H1 (cell line): ENCODE measurements at regions not wholly inside any gene's neighbourhood (a gene's known extent, or its start where the extent isn't known, plus 50 kb on each side); places are given as distances from the start of the nearest gene placed in this dataset.

Experiments
- CTCF ChIA-PET: fragments of 300-600 bp; sonication (Branson Sonifier 250); formaldehyde crosslinking; loops from one replicate; lab custom pipeline; 2021; ENCODE audit not compliant: partially characterized antibody; lab: Charles Lee
- POLR2A ChIA-PET: fragments of 300-600 bp; sonication (Branson Sonifier 250); formaldehyde crosslinking; loops from one replicate; lab custom pipeline; 2021; ENCODE audit warnings: inconsistent platforms; ENCODE audit not compliant: partially characterized antibody; lab: Charles Lee
- DNase-seq, 2 experiments: peaks; one replicate each; pipeline versions ENCODE4 v3.0.0 to v3.0.0-alpha.2; 2010 to 2022; ENCODE audit warnings: low spot score in 2 of 2, low read depth in 1 of 2, mixed read lengths in 1 of 2
- FAIRE-seq: peaks from 2 replicates; lab custom pipeline; 2011; peaks lifted over from hg19 to GRCh38; lab: Jason Lieb, UNC
- H2AFZ ChIP-seq: 2 replicates; pipeline ENCODE4 v1.8.1; 2012; ENCODE audit warnings: low read length, inconsistent platforms
- H2AK5ac ChIP-seq: 2 replicates; pipeline ENCODE4 v1.6.1; 2013; ENCODE audit warnings: low read depth, low read length
- H2BK120ac ChIP-seq: replicated peaks from 2 replicates; pipeline ENCODE3; 2013; ENCODE audit warnings: low read depth, low read length, inconsistent platforms
- H2BK12ac ChIP-seq: 2 replicates; pipeline ENCODE4 v1.6.1; 2013; ENCODE audit warnings: low read depth, low read length
- H2BK15ac ChIP-seq: 2 replicates; pipeline ENCODE4 v1.6.1; 2013; ENCODE audit warnings: low read length
- H2BK20ac ChIP-seq: 2 replicates; pipeline ENCODE4 v1.6.1; 2013; ENCODE audit warnings: low read length
- H2BK5ac ChIP-seq: 2 replicates; pipeline ENCODE4 v1.6.1; 2013; ENCODE audit warnings: low read depth, low read length
- H3K14ac ChIP-seq: 2 replicates; pipeline ENCODE4 v1.6.1; 2013; ENCODE audit warnings: inconsistent platforms; ENCODE audit not compliant: insufficient read length
- H3K18ac ChIP-seq: 2 replicates; pipeline ENCODE4 v1.6.1; 2013; ENCODE audit warnings: low read length; ENCODE audit errors: extremely low read depth
- H3K23ac ChIP-seq: 2 replicates; pipeline ENCODE4 v1.6.1; 2013; ENCODE audit warnings: inconsistent platforms; ENCODE audit not compliant: insufficient read length
- H3K23me2 ChIP-seq: 2 replicates; pipeline ENCODE4 v1.6.1; 2013; ENCODE audit warnings: low read depth, low read length
- H3K27ac ChIP-seq: 2 replicates; pipeline ENCODE4 v1.6.1; 2011; ENCODE audit warnings: low read depth, low read length, inconsistent platforms
- H3K27me3 ChIP-seq, 4 experiments: replicated peaks in 1 of 4; 1 replicate in 1 of 4; 2 replicates in 3 of 4; pipeline versions ENCODE4 v1.6.1 to v1.8.1; 2011 to 2013; ENCODE audit warnings: low read length in 3 of 4, mild to moderate bottlenecking in 3 of 4, inconsistent platforms in 2 of 4, mixed read lengths in 2 of 4, moderate library complexity in 1 of 4; ENCODE audit not compliant: control insufficient read depth in 3 of 4, insufficient read depth in 3 of 4; ENCODE audit errors: extremely low read depth in 1 of 4
- H3K36me3 ChIP-seq, 4 experiments: 2 replicates each; pipeline versions ENCODE4 v1.6.1 to v1.8.1; 2011 to 2013; ENCODE audit warnings: mild to moderate bottlenecking in 4 of 4, low read length in 3 of 4, moderate library complexity in 2 of 4, control low read depth in 1 of 4, inconsistent platforms in 1 of 4; ENCODE audit not compliant: insufficient read depth in 4 of 4, control insufficient read depth in 2 of 4
- H3K4ac ChIP-seq: replicated peaks from 2 replicates; pipeline ENCODE3; 2013; ENCODE audit warnings: low read length, low read depth, mixed read lengths, inconsistent platforms; ENCODE audit not compliant: insufficient read length
- H3K4me1 ChIP-seq, 4 experiments: replicated peaks in 1 of 4; 1 replicate in 1 of 4; 2 replicates in 3 of 4; pipeline versions ENCODE4 v1.6.1 to v1.8.1; 2011 to 2013; ENCODE audit warnings: low read length in 3 of 4, inconsistent platforms in 2 of 4, mixed read lengths in 1 of 4; ENCODE audit not compliant: insufficient read depth in 4 of 4, control insufficient read depth in 3 of 4
- H3K4me2 ChIP-seq, 2 experiments: 2 replicates each; pipeline versions ENCODE4 v1.6.1 to v1.8.1; 2011 to 2013; ENCODE audit warnings: low read depth in 2 of 2, low read length in 2 of 2, control low read depth in 1 of 2, inconsistent platforms in 1 of 2, mild to moderate bottlenecking in 1 of 2; ENCODE audit not compliant: insufficient read depth in 1 of 2
- H3K4me3 ChIP-seq, 4 experiments: fragments of 200-600, 300-600 bp in 1 of 4; sonication (generic), shearing (Covaris generic), sonication (Bioruptor Twin) in 1 of 4; 2 replicates each; pipeline versions ENCODE4 v1.5.1 to v1.8.1; 2011 to 2016; ENCODE audit warnings: low read length in 4 of 4, low read depth in 3 of 4, control low read depth in 2 of 4, inconsistent platforms in 2 of 4, mild to moderate bottlenecking in 2 of 4, mixed read lengths in 1 of 4, moderate library complexity in 1 of 4; ENCODE audit not compliant: insufficient read depth in 2 of 4; ENCODE audit errors: extremely low read depth in 1 of 4
- H3K56ac ChIP-seq: replicated peaks from 2 replicates; pipeline ENCODE3; 2013; ENCODE audit warnings: low read depth, mild to moderate bottlenecking, mixed read lengths, low read length, inconsistent platforms; ENCODE audit not compliant: insufficient read length
- H3K79me1 ChIP-seq: 2 replicates; pipeline ENCODE4 v1.6.1; 2013; ENCODE audit warnings: low read depth, low read length, control low read depth
- H3K79me2 ChIP-seq, 2 experiments: 2 replicates each; pipeline versions ENCODE4 v1.6.1 to v1.8.1; 2012 to 2013; ENCODE audit warnings: low read length in 2 of 2, mild to moderate bottlenecking in 2 of 2, inconsistent platforms in 1 of 2; ENCODE audit not compliant: insufficient read depth in 2 of 2, control insufficient read depth in 1 of 2
- H3K9ac ChIP-seq, 4 experiments: replicated peaks in 1 of 4; 1 replicate in 1 of 4; 2 replicates in 3 of 4; pipeline versions ENCODE4 v1.6.1 to v1.8.1; 2011 to 2013; ENCODE audit warnings: low read depth in 3 of 4, low read length in 3 of 4, control low read depth in 2 of 4, mild to moderate bottlenecking in 2 of 4, moderate library complexity in 2 of 4, inconsistent platforms in 1 of 4; ENCODE audit errors: extremely low read depth in 1 of 4
- H3K9me3 ChIP-seq, 2 experiments: 2 replicates each; pipeline versions ENCODE4 v1.6.1 to v1.8.1; 2012 to 2013; ENCODE audit warnings: mild to moderate bottlenecking in 2 of 2, moderate library complexity in 2 of 2, control low read depth in 1 of 2, inconsistent platforms in 1 of 2, low read depth in 1 of 2, low read length in 1 of 2, mixed read lengths in 1 of 2; ENCODE audit not compliant: insufficient read depth in 2 of 2
- H4K20me1 ChIP-seq, 2 experiments: replicated peaks in 1 of 2; 2 replicates each; pipeline versions ENCODE3 to v1.8.1; 2011 to 2013; ENCODE audit warnings: inconsistent platforms in 2 of 2, low read length in 2 of 2, mild to moderate bottlenecking in 1 of 2; ENCODE audit not compliant: insufficient read depth in 2 of 2, control insufficient read depth in 1 of 2
- H4K5ac ChIP-seq: 2 replicates; pipeline ENCODE4 v1.6.1; 2013; ENCODE audit warnings: low read length, low read depth, mixed read lengths, inconsistent platforms; ENCODE audit not compliant: insufficient read length
- H4K8ac ChIP-seq: 2 replicates; pipeline ENCODE4 v1.8.0; 2013; ENCODE audit warnings: mild to moderate bottlenecking, moderate library complexity, low read length, inconsistent platforms; ENCODE audit not compliant: insufficient read depth; ENCODE audit errors: extremely low read depth
- H4K91ac ChIP-seq: replicated peaks from 2 replicates; pipeline ENCODE3; 2013; ENCODE audit warnings: low read length, mixed read lengths, inconsistent platforms; ENCODE audit not compliant: insufficient read length
- RBBP5 ChIP-seq: IDR thresholded peaks from 2 replicates; pipeline ENCODE4 v1.7.1; 2012; ENCODE audit warnings: low read depth, mild to moderate bottlenecking, inconsistent platforms, low read length, moderate library complexity, borderline replicate concordance
- SUZ12 ChIP-seq: fragments of 200-600 bp; sonication (generic); IDR thresholded peaks from 2 replicates; pipeline ENCODE4 v1.6.1; 2012; ENCODE audit warnings: mild to moderate bottlenecking, inconsistent platforms, low read length, moderate library complexity, mixed read lengths
- WGBS, 2 experiments: shearing (Covaris generic) in 1 of 2; methylation state at CpG; one replicate each; pipeline versions ENCODE4 v1.1.6 to v1.1.7; 2013 to 2015; ENCODE audit warnings: low lambda C conversion rate in 2 of 2, mixed read lengths in 2 of 2, inconsistent platforms in 1 of 2, low coverage in 1 of 2, missing lambda C conversion rate in 1 of 2; ENCODE audit not compliant: insufficient replicate concordance in 2 of 2, insufficient coverage in 1 of 2, insufficient read length in 1 of 2; ENCODE audit errors: extremely low coverage in 1 of 2, missing lambda C conversion rate in 1 of 2; 5-methylcytosine and 5-hydroxymethylcytosine counted together

DNA sequence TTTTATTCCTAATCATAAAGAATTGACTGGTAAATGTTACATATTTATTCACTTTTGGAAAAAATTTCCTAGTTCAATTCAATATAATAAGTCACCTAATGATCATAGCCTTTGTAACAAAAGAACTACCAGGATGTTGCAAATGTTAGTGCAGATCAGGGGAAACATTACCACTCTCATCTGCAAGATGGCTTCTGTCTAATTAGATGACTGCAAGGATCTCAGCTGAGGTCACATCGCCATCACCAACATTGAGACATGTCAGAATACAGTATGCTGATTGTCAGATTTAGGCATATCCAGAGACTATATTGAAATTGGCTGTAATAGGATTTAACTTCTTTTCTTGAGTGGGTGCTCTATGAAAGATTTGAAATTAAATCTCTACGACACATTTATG lies 431.4 kb upstream of the AGTR1 start:
- Histone ChIP-seq H3K14ac (no peak overlapping the region), H2BK15ac (no peak overlapping the region), H3K9ac (no peak overlapping the region), H3K4ac (no peak overlapping the region), H3K18ac (no peak overlapping the region), H4K5ac (no peak overlapping the region), H3K9me3 (no peaks in the 10 kb centered on the region), H3K23me2 (no peaks in the 10 kb centered on the region; the same call in 1 of the 2 replicates), H2AFZ (no peak overlapping the region), H2BK12ac (no peak overlapping the region), H2BK120ac (no peak overlapping the region), H3K56ac (no peak overlapping the region)
- WGBS, 2 experiments = 93% methylated on average over 2 of the region's 2 CpGs; no CpG with 5 or more reads in 1 of the 2 experiments
- CTCF ChIA-PET = interaction anchor here (0.9 kb wide), 1 partner anchor 10 kb away, joined by 3 read pairs; no protein-coding TSS in a partner anchor
- TF ChIP-seq RBBP5 (no peak), SUZ12 (no peak)
- TF ChIP-seq, all 59 proteins: peak for 0
- Histone ChIP-seq H3K4me1 (no peaks in the 10 kb centered on the region), H4K8ac (no peak overlapping the region), H3K27ac (no peak overlapping the region), H3K4me3 (no peak overlapping the region), H2BK5ac (no peak overlapping the region), H3K79me1 (no peaks in the 10 kb centered on the region), H4K20me1 (no peaks in the 10 kb centered on the region), H2BK20ac (no peak overlapping the region), H3K4me2 (no peak overlapping the region), H3K23ac (no peak overlapping the region), H3K27me3 (no peaks in the 10 kb centered on the region), H4K91ac (no peak overlapping the region), H3K36me3 (no peaks in the 10 kb centered on the region), H2AK5ac (no peak overlapping the region), H3K79me2 (no peaks in the 10 kb centered on the region)
- POLR2A ChIA-PET = no interaction called here
- DNase-seq = no peak
- no peak for FAIRE-seq
